WERI-Rb-1 (cell line): ENCODE measurements at regions not wholly inside any gene's neighbourhood (a gene's known extent, or its start where the extent isn't known, plus 50 kb on each side); places are given as distances from the start of the nearest gene placed in this dataset.
A peak's percentile ranks its signal among the peaks of the same experiment; 100 is the strongest.

Source experiments
- DNase-seq: peaks from one replicate; pipeline ENCODE4 v3.0.0-alpha.2; 2020
- H3K27ac ChIP-seq: fragments of 250-450 bp; sonication (Bioruptor Pico); 2 replicates; pipeline ENCODE4 v1.5.1; 2020; ENCODE audit warnings: mild to moderate bottlenecking, moderate library complexity
- H3K27me3 ChIP-seq: fragments of 250-450 bp; sonication (Bioruptor Pico); 2 replicates; pipeline ENCODE4 v1.5.1; 2021; ENCODE audit warnings: mild to moderate bottlenecking, low read depth, moderate library complexity; ENCODE audit not compliant: insufficient read depth, severe bottlenecking
- H3K36me3 ChIP-seq: fragments of 250-450 bp; sonication (Bioruptor Pico); 2 replicates; pipeline ENCODE4 v1.5.1; 2020; ENCODE audit warnings: mild to moderate bottlenecking, moderate library complexity
- H3K4me3 ChIP-seq: 2 replicates; pipeline ENCODE4 v1.5.1; 2011; ENCODE audit warnings: low read depth, mild to moderate bottlenecking, control low read depth, low read length
- H3K9me3 ChIP-seq: fragments of 250-450 bp; sonication (Bioruptor Pico); 2 replicates; pipeline ENCODE4 v1.5.1; 2021; ENCODE audit warnings: mild to moderate bottlenecking, moderate library complexity; ENCODE audit not compliant: severe bottlenecking
- CTCF ChIP-seq: IDR thresholded peaks from 2 replicates; pipeline ENCODE4 v1.5.1; 2011; ENCODE audit warnings: low read depth, mild to moderate bottlenecking, control low read depth, inconsistent platforms, low read length

GRCh38 chr10:111998728-111999127 lies 184.8 kb downstream of the GPAM start:
- Histone ChIP-seq H3K27me3 (no peaks in the 10 kb centered on the region), H3K36me3 (no peaks in the 10 kb centered on the region), H3K27ac (no peak overlapping the region), H3K9me3 (no peaks in the 10 kb centered on the region), H3K4me3 (no peak overlapping the region)
- peak; percentile 57 for DNase-seq
- TF ChIP-seq CTCF = no peak

- no peaks in the 10 kb centered on the region for H3K36me3 ChIP-seq
- no peaks in the 10 kb centered on the region for H3K9me3 ChIP-seq
- no peak overlapping the region for H3K27ac ChIP-seq
- no peak overlapping the region for H3K4me3 ChIP-seq
- H3K27me3 ChIP-seq = no peaks in the 10 kb centered on the region
- TF ChIP-seq CTCF = no peak
- no peak for DNase-seq
Observed at GRCh38 chr10:111999205-111999914, 184.2 kb downstream of the GPAM start.

- no peaks in the 10 kb centered on the region for H3K9me3 ChIP-seq
- no peak overlapping the region for H3K27ac ChIP-seq
- no peak overlapping the region for H3K4me3 ChIP-seq
- H3K27me3 ChIP-seq = no peaks in the 10 kb centered on the region
- no peak for DNase-seq
- H3K36me3 ChIP-seq = no peaks in the 10 kb centered on the region
- TF ChIP-seq CTCF = no peak
Observed at GRCh38 chr10:111999915-112000302, 183.7 kb downstream of the GPAM start.

- no peaks in the 10 kb centered on the region for H3K9me3 ChIP-seq
- no peak for TF ChIP-seq CTCF
- no peak overlapping the region for H3K27ac ChIP-seq
- no peak for DNase-seq
- no peaks in the 10 kb centered on the region for H3K27me3 ChIP-seq
- H3K36me3 ChIP-seq = no peaks in the 10 kb centered on the region
- no peak overlapping the region for H3K4me3 ChIP-seq
Observed at GRCh38 chr10:112000466-112000865, 183.1 kb downstream of the GPAM start.

GRCh38 chr10:112002206-112002605 lies 181.4 kb downstream of the GPAM start:
- Histone ChIP-seq H3K27ac (no peak overlapping the region), H3K4me3 (no peak overlapping the region), H3K36me3 (no peaks in the 10 kb centered on the region), H3K9me3 (no peaks in the 10 kb centered on the region), H3K27me3 (no peaks in the 10 kb centered on the region)
- no peak for TF ChIP-seq CTCF
- no peak for DNase-seq

- Histone ChIP-seq H3K9me3 (no peaks in the 10 kb centered on the region), H3K27me3 (no peaks in the 10 kb centered on the region), H3K36me3 (no peaks in the 10 kb centered on the region), H3K27ac (no peak overlapping the region), H3K4me3 (no peak overlapping the region)
- no peak for TF ChIP-seq CTCF
- DNase-seq = no peak
Observed at GRCh38 chr10:112004075-112004474, 179.5 kb downstream of the GPAM start.
